Fibroblast of skin of left quadriceps (primary cell): ENCODE measurements at regions not wholly inside any gene's neighbourhood (a gene's known extent, or its start where the extent isn't known, plus 50 kb on each side); places are given as distances from the start of the nearest gene placed in this dataset.

Experiments used
- DNase-seq, 2 experiments: peaks; one replicate each; pipeline ENCODE4 v3.0.0-alpha.2; 2013; ENCODE audit warnings: low read depth in 2 of 2

GRCh38 chr6:167513778-167514177 is 188.9 kb downstream of the TTLL2 start:
- no peak for DNase-seq

GRCh38 chr6:167514524-167514923 is 189.6 kb downstream of the TTLL2 start:
- DNase-seq, result no peak

GRCh38 chr6:167515873-167516507 is 191.1 kb downstream of the TTLL2 start:
- no peak for DNase-seq

- DNase-seq, result no peak
Observed at GRCh38 chr6:167517254-167517916, 192.5 kb downstream of the TTLL2 start.

- DNase-seq, result no peak
Observed at GRCh38 chr6:167523426-167523825, 198.5 kb downstream of the TTLL2 start.

GRCh38 chr6:167524261-167525111 is 199.6 kb downstream of the TTLL2 start:
- no peak for DNase-seq

GRCh38 chr6:167525774-167526173 is 200.9 kb downstream of the TTLL2 start:
- no peak for DNase-seq

- no peak for DNase-seq
Observed at GRCh38 chr6:167526465-167527368, 201.8 kb downstream of the TTLL2 start.

GRCh38 chr6:167528239-167528638 is 203.4 kb downstream of the TTLL2 start:
- no peak for DNase-seq

GRCh38 chr6:167528976-167529375 is 204.1 kb downstream of the TTLL2 start:
- no peak for DNase-seq

- DNase-seq, result no peak
Observed at GRCh38 chr6:167529444-167530335, 204.8 kb downstream of the TTLL2 start.

GRCh38 chr6:167530951-167531350 is 206.1 kb downstream of the TTLL2 start:
- no peak for DNase-seq

GRCh38 chr6:167532410-167533288 is 207.8 kb downstream of the TTLL2 start:
- DNase-seq, result no peak

- DNase-seq, result no peak
Observed at GRCh38 chr6:167533851-167534250, 209.0 kb downstream of the TTLL2 start.

- no peak for DNase-seq
Observed at GRCh38 chr6:167537816-167538215, 212.9 kb downstream of the TTLL2 start.

- no peak for DNase-seq
Observed at GRCh38 chr6:167538746-167539145, 213.9 kb downstream of the TTLL2 start.

- no peak for DNase-seq
Observed at GRCh38 chr6:167540796-167541195, 215.9 kb downstream of the TTLL2 start.

- no peak for DNase-seq
Observed at GRCh38 chr6:167541544-167541943, 216.7 kb downstream of the TTLL2 start.

- peak; percentile 4 to 9 for DNase-seq
Observed at GRCh38 chr6:167543602-167544497, 219.0 kb downstream of the TTLL2 start.
